ENCODE measurements at regions not wholly inside any gene's neighbourhood (a gene's known extent, or its start where the extent isn't known, plus 50 kb on each side); places are given as distances from the start of the nearest gene placed in this dataset.

DNA sequence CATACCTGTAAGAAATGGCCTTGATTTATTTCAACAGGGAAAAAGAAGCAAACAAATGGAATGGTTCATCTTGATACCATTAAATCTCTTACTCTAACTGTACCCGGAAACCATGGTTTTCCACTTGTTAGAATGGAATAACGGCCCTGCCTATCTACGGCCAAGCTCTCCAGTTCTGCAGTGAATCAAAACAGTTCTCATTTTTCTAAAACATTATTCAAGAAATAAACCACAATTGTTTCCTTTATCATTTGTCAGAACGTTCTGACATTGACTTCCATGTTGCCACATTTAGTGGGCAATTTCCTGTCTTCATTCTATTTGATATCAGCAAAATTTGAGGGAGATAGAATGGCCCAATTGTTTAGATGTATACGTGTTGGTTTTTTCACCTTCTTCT, 118.8 kb upstream of the CDH19 start:
- H3K9me3 ChIP-seq (ENCODE audit: insufficient read depth in 2 of 2, low read depth in 1 of 2, low read length in 1 of 2), result no peaks in the 10 kb centered on the region
- H4K91ac ChIP-seq (replicated peaks; ENCODE audit: insufficient read length, low read length), result no peak overlapping the region
- TF ChIP-seq HDAC2 (IDR thresholded peaks at IDR 0.05; ENCODE audit: borderline replicate concordance in 1 of 2, low read depth in 2 of 2, low read length in 2 of 2) (no peak), GABPA (IDR thresholded peaks at IDR 0.05; ENCODE audit: borderline replicate concordance, insufficient read depth, low read length) (no peak), TEAD4 (IDR thresholded peaks at IDR 0.05; ENCODE audit: low read depth, low read length) (no peak), SP2 (IDR thresholded peaks at IDR 0.05; ENCODE audit: low read length) (no peak), CHD2 (IDR thresholded peaks at IDR 0.05; ENCODE audit: low read length) (no peak), CHD1 (IDR thresholded peaks at IDR 0.05; ENCODE audit: low read depth, low read length) (no peak)
- TF ChIP-seq, protein P1, sequence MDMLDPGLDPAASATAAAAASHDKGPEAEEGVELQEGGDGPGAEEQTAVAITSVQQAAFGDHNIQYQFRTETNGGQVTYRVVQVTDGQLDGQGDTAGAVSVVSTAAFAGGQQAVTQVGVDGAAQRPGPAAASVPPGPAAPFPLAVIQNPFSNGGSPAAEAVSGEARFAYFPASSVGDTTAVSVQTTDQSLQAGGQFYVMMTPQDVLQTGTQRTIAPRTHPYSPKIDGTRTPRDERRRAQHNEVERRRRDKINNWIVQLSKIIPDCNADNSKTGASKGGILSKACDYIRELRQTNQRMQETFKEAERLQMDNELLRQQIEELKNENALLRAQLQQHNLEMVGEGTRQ (IDR thresholded peaks at IDR 0.05; ENCODE audit: low read length), result no peak
- H3K79me2 ChIP-seq (ENCODE audit: control insufficient read depth in 1 of 2, insufficient read depth in 2 of 2, low read length in 2 of 2), result no peaks in the 10 kb centered on the region
- CTCF ChIA-PET (ENCODE audit: partially characterized antibody), result interaction anchor here (1.5 kb wide), 1 partner anchor 12 kb away, joined by 5 read pairs; no protein-coding TSS in a partner anchor
- H2AFZ ChIP-seq (ENCODE audit: low read length), result no peak overlapping the region
- H3K14ac ChIP-seq (ENCODE audit: insufficient read length), result no peak overlapping the region
- no peak overlapping the region for H3K4me2 ChIP-seq (ENCODE audit: insufficient read depth in 1 of 2, low read depth in 2 of 2, low read length in 2 of 2)
- H3K9ac ChIP-seq (replicated peaks in 1 of 4; ENCODE audit: extremely low read depth in 1 of 4, low read depth in 3 of 4, low read length in 3 of 4), result no peak overlapping the region
- no peak overlapping the region for H2BK20ac ChIP-seq (ENCODE audit: low read length)
- H4K5ac ChIP-seq (ENCODE audit: insufficient read length, low read depth, low read length), result no peak overlapping the region
- no peaks in the 10 kb centered on the region for H3K27me3 ChIP-seq (replicated peaks in 1 of 4; ENCODE audit: control insufficient read depth in 3 of 4, extremely low read depth in 1 of 4, insufficient read depth in 3 of 4, low read length in 3 of 4)
- DNase-seq (ENCODE audit: low read depth in 1 of 2, low spot score in 2 of 2) (no peak), FAIRE-seq (no peak)
- no peak overlapping the region for H3K23ac ChIP-seq (ENCODE audit: insufficient read length)
- H3K18ac ChIP-seq (ENCODE audit: extremely low read depth, low read length), result no peak overlapping the region
- H2BK12ac ChIP-seq (ENCODE audit: low read depth, low read length), result no peak overlapping the region
- POLR2A ChIA-PET (ENCODE audit: partially characterized antibody), result no interaction called here
- H2AK5ac ChIP-seq (ENCODE audit: low read depth, low read length), result no peak overlapping the region
- H3K27ac ChIP-seq (ENCODE audit: low read depth, low read length), result no peak overlapping the region
- 93% methylated on average over 5 of the region's 5 CpGs; no CpG with 5 or more reads in 1 of the 2 experiments for WGBS, 2 experiments (ENCODE audit: extremely low coverage in 1 of 2, insufficient coverage in 1 of 2, insufficient read length in 1 of 2, insufficient replicate concordance in 2 of 2, low coverage in 1 of 2, low lambda C conversion rate in 2 of 2, missing lambda C conversion rate in 1 of 2)
- no peaks in the 10 kb centered on the region for H3K4me1 ChIP-seq (replicated peaks in 1 of 4; ENCODE audit: control insufficient read depth in 3 of 4, insufficient read depth in 4 of 4, low read length in 3 of 4)
- no peaks in the 10 kb centered on the region for H3K23me2 ChIP-seq (ENCODE audit: low read depth, low read length)
- no peaks in the 10 kb centered on the region for H3K79me1 ChIP-seq (ENCODE audit: low read depth, low read length)
- H3K4ac ChIP-seq (replicated peaks; ENCODE audit: insufficient read length, low read depth, low read length), result no peak overlapping the region
- H3K36me3 ChIP-seq (ENCODE audit: control insufficient read depth in 2 of 4, insufficient read depth in 4 of 4, low read length in 3 of 4), result no peaks in the 10 kb centered on the region
- H2BK120ac ChIP-seq (replicated peaks; ENCODE audit: low read depth, low read length), result no peak overlapping the region
- no peak overlapping the region for H2BK15ac ChIP-seq (ENCODE audit: low read length)
- no peaks in the 10 kb centered on the region for H4K20me1 ChIP-seq (replicated peaks in 1 of 2; ENCODE audit: control insufficient read depth in 1 of 2, insufficient read depth in 2 of 2, low read length in 2 of 2)
- H4K8ac ChIP-seq (ENCODE audit: extremely low read depth, insufficient read depth, low read length), result no peak overlapping the region
- H3K4me3 ChIP-seq (ENCODE audit: extremely low read depth in 1 of 4, insufficient read depth in 2 of 4, low read depth in 3 of 4, low read length in 4 of 4), result no peak overlapping the region
- no peak overlapping the region for H2BK5ac ChIP-seq (ENCODE audit: low read depth, low read length)
- no peak overlapping the region for H3K56ac ChIP-seq (replicated peaks; ENCODE audit: insufficient read length, low read depth, low read length)

Measured in H1 (cell line).